DOHH2 (cell line): ENCODE measurements at regions not wholly inside any gene's neighbourhood (a gene's known extent, or its start where the extent isn't known, plus 50 kb on each side); places are given as distances from the start of the nearest gene placed in this dataset.

Experiments used
- H3F3A ChIP-seq: fragments of 200-600 bp; sonication (generic), shearing (Covaris generic); 2 replicates; pipeline ENCODE4 v1.6.0; 2016; ENCODE audit warnings: antibody characterized with exemption, mild to moderate bottlenecking; ENCODE audit not compliant: control insufficient read depth, insufficient read depth
- H3K27ac ChIP-seq: fragments of 200-600 bp; sonication (generic); 2 replicates; pipeline ENCODE4 v1.5.1; 2014; ENCODE audit warnings: low read depth, mild to moderate bottlenecking, low read length, moderate library complexity
- H3K27me3 ChIP-seq: fragments of 200-600 bp; sonication (generic); 2 replicates; pipeline ENCODE4 v1.6.1; 2014; ENCODE audit warnings: mild to moderate bottlenecking, low read length, mixed read lengths; ENCODE audit not compliant: control insufficient read depth
- H3K36me3 ChIP-seq: fragments of 200-600 bp; sonication (generic); 2 replicates; pipeline ENCODE4 v1.6.1; 2014; ENCODE audit warnings: mild to moderate bottlenecking, low read length, moderate library complexity, mixed read lengths; ENCODE audit not compliant: control insufficient read depth
- H3K4me1 ChIP-seq: fragments of 200-600 bp; sonication (generic); 2 replicates; pipeline ENCODE4 v1.6.1; 2014; ENCODE audit warnings: mild to moderate bottlenecking, low read length, mixed read lengths; ENCODE audit not compliant: control insufficient read depth
- H3K4me2 ChIP-seq: fragments of 200-600 bp; sonication (generic); 2 replicates; pipeline ENCODE4 v1.6.0; 2014; ENCODE audit warnings: mild to moderate bottlenecking, low read length, moderate library complexity
- H3K4me3 ChIP-seq: fragments of 200-600 bp; sonication (generic); 2 replicates; pipeline ENCODE4 v1.5.1; 2014; ENCODE audit warnings: mild to moderate bottlenecking, low read length, mixed read lengths
- H3K79me2 ChIP-seq: fragments of 200-600 bp; sonication (generic); 2 replicates; pipeline ENCODE4 v1.6.1; 2014; ENCODE audit warnings: mild to moderate bottlenecking, low read length, mixed read lengths; ENCODE audit not compliant: control insufficient read depth
- H3K9me2 ChIP-seq: fragments of 200-600 bp; sonication (generic); replicated peaks from 2 replicates; pipeline ENCODE4 v1.6.1; 2014; ENCODE audit warnings: mild to moderate bottlenecking, low read length, mixed read lengths; ENCODE audit not compliant: control insufficient read depth
- H3K9me3 ChIP-seq: fragments of 200-600 bp; sonication (generic); 2 replicates; pipeline ENCODE4 v1.6.1; 2014; ENCODE audit warnings: antibody characterized with exemption, low read length, mixed read lengths; ENCODE audit not compliant: control insufficient read depth, insufficient read depth
- H4K20me1 ChIP-seq: fragments of 200-600 bp; sonication (generic); 2 replicates; pipeline ENCODE4 v1.6.0; 2014; ENCODE audit warnings: low read depth, mild to moderate bottlenecking, antibody characterized with exemption, low read length, moderate library complexity; ENCODE audit not compliant: control insufficient read depth, insufficient read depth
- EZH2phosphoT487 ChIP-seq: fragments of 200-600 bp; sonication (generic); IDR thresholded peaks from 2 replicates; pipeline ENCODE4 v1.6.1; 2017; ENCODE audit warnings: borderline replicate concordance, mild to moderate bottlenecking, antibody characterized with exemption, low read length, moderate library complexity, mixed read lengths
- TF ChIP-seq, protein P1 (sequence below): fragments of 200-600 bp; sonication (generic); IDR thresholded peaks from one replicate; pipeline ENCODE4 v1.5.1; 2014; ENCODE audit warnings: antibody characterized with exemption, mild to moderate bottlenecking, low read depth, low read length; ENCODE audit not compliant: poor library complexity, severe bottlenecking

DNA sequence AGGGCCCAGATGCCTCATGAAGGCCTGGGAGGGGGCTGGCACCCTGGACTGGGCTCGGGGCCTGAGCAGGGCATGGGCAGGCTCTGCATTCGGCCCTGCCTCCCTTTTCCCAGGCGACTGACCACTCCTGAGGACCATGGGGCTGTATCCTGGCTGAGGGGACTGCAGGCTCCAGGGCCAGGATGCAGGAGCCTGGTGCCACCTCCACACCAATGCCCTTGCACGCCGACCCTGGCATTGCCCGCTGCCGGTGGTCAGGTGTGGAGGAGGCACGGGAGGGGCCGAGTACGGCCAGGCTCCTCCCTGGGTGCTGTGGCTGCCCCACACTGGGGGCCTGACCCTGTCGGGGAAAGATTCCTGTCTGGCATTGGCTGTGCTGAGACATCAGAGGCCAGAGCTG, 128.9 kb downstream of the SIK1 start:
- TF ChIP-seq, protein P1, sequence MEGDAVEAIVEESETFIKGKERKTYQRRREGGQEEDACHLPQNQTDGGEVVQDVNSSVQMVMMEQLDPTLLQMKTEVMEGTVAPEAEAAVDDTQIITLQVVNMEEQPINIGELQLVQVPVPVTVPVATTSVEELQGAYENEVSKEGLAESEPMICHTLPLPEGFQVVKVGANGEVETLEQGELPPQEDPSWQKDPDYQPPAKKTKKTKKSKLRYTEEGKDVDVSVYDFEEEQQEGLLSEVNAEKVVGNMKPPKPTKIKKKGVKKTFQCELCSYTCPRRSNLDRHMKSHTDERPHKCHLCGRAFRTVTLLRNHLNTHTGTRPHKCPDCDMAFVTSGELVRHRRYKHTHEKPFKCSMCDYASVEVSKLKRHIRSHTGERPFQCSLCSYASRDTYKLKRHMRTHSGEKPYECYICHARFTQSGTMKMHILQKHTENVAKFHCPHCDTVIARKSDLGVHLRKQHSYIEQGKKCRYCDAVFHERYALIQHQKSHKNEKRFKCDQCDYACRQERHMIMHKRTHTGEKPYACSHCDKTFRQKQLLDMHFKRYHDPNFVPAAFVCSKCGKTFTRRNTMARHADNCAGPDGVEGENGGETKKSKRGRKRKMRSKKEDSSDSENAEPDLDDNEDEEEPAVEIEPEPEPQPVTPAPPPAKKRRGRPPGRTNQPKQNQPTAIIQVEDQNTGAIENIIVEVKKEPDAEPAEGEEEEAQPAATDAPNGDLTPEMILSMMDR: no peak
- TF ChIP-seq EZH2phosphoT487: no peak
- Histone ChIP-seq H3K4me2 (no peak overlapping the region), H3K36me3 (no peaks in the 10 kb centered on the region), H3F3A (peaks cover 22% of the 10 kb centered on the region), H4K20me1 (no peaks in the 10 kb centered on the region), H3K9me2 (no peaks in the 10 kb centered on the region), H3K4me3 (no peak overlapping the region), H3K27me3 (no peaks in the 10 kb centered on the region), H3K27ac (no peak overlapping the region), H3K4me1 (peaks cover 48% of the 10 kb centered on the region), H3K9me3 (no peaks in the 10 kb centered on the region), H3K79me2 (no peaks in the 10 kb centered on the region)

DNA sequence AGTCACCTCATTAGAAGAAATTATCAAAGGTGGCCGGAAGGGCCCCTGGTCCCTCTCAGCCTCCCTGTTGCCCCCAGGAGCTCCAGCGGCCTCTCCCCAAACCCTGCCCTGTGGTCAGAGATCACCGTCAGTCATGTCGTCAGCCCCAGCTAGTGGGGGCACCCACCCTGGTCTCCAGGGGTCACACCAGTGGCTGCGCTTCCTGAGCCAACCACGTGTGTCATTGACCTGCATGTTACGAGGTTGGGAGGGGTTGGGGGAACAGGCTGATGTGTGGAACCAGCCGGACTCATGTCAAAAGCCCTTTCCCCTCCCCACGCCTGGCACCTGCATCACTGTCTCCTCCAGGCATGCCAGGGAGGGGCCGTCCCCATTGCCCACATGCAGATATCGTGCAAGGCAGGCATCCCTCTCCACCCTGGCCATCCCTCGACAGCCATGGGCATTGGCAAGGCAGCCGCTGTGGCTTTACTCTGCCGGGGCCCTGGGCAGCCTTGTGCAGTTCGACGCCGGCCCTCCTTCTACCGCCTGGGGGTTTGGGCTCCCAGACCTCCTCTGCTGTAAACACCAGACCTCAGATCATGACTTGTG, 128.7 kb downstream of the CRYAA start:
- H3F3A ChIP-seq: peaks cover 22% of the 10 kb centered on the region
- no peaks in the 10 kb centered on the region for H3K79me2 ChIP-seq
- H3K9me2 ChIP-seq: no peaks in the 10 kb centered on the region
- H3K4me2 ChIP-seq: no peak overlapping the region
- no peaks in the 10 kb centered on the region for H3K27me3 ChIP-seq
- no peaks in the 10 kb centered on the region for H3K36me3 ChIP-seq
- no peaks in the 10 kb centered on the region for H3K9me3 ChIP-seq
- TF ChIP-seq EZH2phosphoT487: no peak
- TF ChIP-seq, protein P1: no peak
- H3K4me1 ChIP-seq: peaks cover 53% of the 10 kb centered on the region
- H3K4me3 ChIP-seq: no peak overlapping the region
- H4K20me1 ChIP-seq: no peaks in the 10 kb centered on the region
- no peak overlapping the region for H3K27ac ChIP-seq

DNA sequence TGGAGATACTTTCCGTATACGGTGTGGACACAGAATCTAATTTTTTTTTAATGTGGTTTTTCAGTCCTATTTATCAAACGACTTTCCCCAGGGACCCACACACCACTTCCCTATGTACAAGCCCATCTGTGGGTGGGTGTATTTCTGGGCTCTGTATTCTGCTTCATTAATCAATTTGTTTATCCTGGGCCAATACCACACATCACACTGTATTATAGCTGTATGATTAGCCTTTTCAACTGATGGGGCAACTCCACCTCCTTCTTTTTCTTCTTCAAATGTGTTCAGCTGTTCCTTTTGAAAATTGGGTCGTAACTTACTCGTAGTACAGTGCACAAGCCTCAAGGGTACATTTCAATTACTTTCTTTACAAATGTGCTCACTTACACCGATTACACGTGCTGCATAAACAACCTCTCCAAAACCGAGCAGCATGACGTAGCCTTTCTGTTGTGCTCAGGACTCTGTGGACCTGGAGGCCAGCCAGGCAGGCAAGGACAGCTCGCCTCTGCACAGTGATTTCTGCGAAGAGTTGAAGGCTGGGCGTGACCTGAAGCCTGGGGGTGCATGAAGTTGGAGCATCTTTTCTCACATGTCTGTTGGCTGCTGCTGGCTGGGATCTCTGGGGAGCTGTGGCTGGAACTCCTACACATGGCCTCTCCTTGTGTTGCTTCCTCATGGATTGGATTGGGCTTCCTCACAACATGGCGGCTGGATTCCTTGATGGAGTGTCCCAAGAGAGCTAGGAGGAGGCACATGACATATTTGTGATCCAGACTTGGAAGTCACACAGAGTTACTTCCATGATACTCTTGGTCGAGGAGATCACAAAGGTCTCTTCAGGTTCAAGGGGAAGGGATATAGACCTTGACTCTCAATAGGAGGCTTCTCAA, 126.5 kb downstream of the CRYAA start:
- peaks cover 74% of the 10 kb centered on the region for H3K4me1 ChIP-seq

More for the DNA sequence above, 126.5 kb downstream of the CRYAA start:
- H3K9me3 ChIP-seq: no peaks in the 10 kb centered on the region
- peaks cover 22% of the 10 kb centered on the region for H3F3A ChIP-seq
- H3K36me3 ChIP-seq: no peaks in the 10 kb centered on the region
- no peaks in the 10 kb centered on the region for H3K27me3 ChIP-seq
- no peaks in the 10 kb centered on the region for H3K9me2 ChIP-seq
- H3K4me2 ChIP-seq: peak overlapping the region; percentile 91
- H3K79me2 ChIP-seq: no peaks in the 10 kb centered on the region
- no peaks in the 10 kb centered on the region for H4K20me1 ChIP-seq
- H3K27ac ChIP-seq: peak overlapping the region; percentile 94
- H3K4me3 ChIP-seq: peak overlapping the region; percentile 65
- no peak for TF ChIP-seq EZH2phosphoT487
- TF ChIP-seq, protein P1: no peak
